Neuronal stem cell (in vitro differentiated cells): ENCODE measurements at regions not wholly inside any gene's neighbourhood (a gene's known extent, or its start where the extent isn't known, plus 50 kb on each side); places are given as distances from the start of the nearest gene placed in this dataset.
A peak's percentile ranks its signal among the peaks of the same experiment; 100 is the strongest.

ENCODE experiments used
- DNase-seq: peaks from one replicate; pipeline ENCODE4 v3.0.0-alpha.2; 2013; ENCODE audit warnings: low spot score
- H2AFZ ChIP-seq: one replicate; pipeline ENCODE4 v1.6.1; 2013; ENCODE audit warnings: mild to moderate bottlenecking, low read length, inconsistent platforms
- H2AK5ac ChIP-seq: 2 replicates; pipeline ENCODE4 v1.6.1; 2013; ENCODE audit warnings: low read depth, mild to moderate bottlenecking, inconsistent platforms, low read length, moderate library complexity, mixed read lengths
- H2BK120ac ChIP-seq: 2 replicates; pipeline ENCODE4 v1.6.1; 2013; ENCODE audit warnings: low read depth, mild to moderate bottlenecking, inconsistent platforms, low read length, moderate library complexity, mixed read lengths
- H2BK12ac ChIP-seq: one replicate; pipeline ENCODE4 v1.6.1; 2013; ENCODE audit warnings: low read length, inconsistent platforms
- H2BK15ac ChIP-seq: 2 replicates; pipeline ENCODE4 v1.6.1; 2013; ENCODE audit warnings: mild to moderate bottlenecking, low read length, inconsistent platforms, mixed read lengths
- H2BK5ac ChIP-seq: one replicate; pipeline ENCODE4 v1.6.1; 2013; ENCODE audit warnings: inconsistent platforms, mild to moderate bottlenecking, low read length, moderate library complexity
- H3K14ac ChIP-seq: one replicate; pipeline ENCODE4 v1.6.1; 2013; ENCODE audit warnings: low read length, inconsistent platforms
- H3K18ac ChIP-seq: 2 replicates; pipeline ENCODE4 v1.6.1; 2013; ENCODE audit warnings: low read length, inconsistent platforms
- H3K23ac ChIP-seq: 2 replicates; pipeline ENCODE4 v1.6.1; 2013; ENCODE audit warnings: low read depth, mild to moderate bottlenecking, mixed read lengths, low read length, inconsistent platforms; ENCODE audit not compliant: poor library complexity
- H3K27ac ChIP-seq: replicated peaks from 3 replicates; pipeline ENCODE4 v1.5.1; 2013; ENCODE audit warnings: low read length, inconsistent platforms
- H3K27me3 ChIP-seq, 3 experiments: 2 replicates each; pipeline ENCODE4 v1.6.1; 2013; ENCODE audit warnings: low read length in 3 of 3, mild to moderate bottlenecking in 2 of 3, inconsistent platforms in 1 of 3, low read depth in 1 of 3, mixed read lengths in 1 of 3, moderate library complexity in 1 of 3; ENCODE audit not compliant: control insufficient read depth in 3 of 3, insufficient read depth in 3 of 3
- H3K36me3 ChIP-seq, 2 donors: replicated peaks in 1 of 2; 2 replicates each; pipeline ENCODE4 v1.6.1; 2013; ENCODE audit warnings: low read length in 2 of 2; ENCODE audit not compliant: control insufficient read depth in 2 of 2, insufficient read depth in 2 of 2
- H3K4ac ChIP-seq: 2 replicates; pipeline ENCODE4 v1.6.1; 2013; ENCODE audit warnings: inconsistent platforms, mild to moderate bottlenecking, low read length, moderate library complexity
- H3K4me1 ChIP-seq, 2 donors: 1 replicate in 1 of 2; 2 replicates in 1 of 2; pipeline ENCODE4 v1.6.1; 2013; ENCODE audit warnings: low read length in 2 of 2, low read depth in 1 of 2; ENCODE audit not compliant: control insufficient read depth in 2 of 2, insufficient read depth in 1 of 2
- H3K4me2 ChIP-seq: one replicate; pipeline ENCODE4 v1.6.1; 2013; ENCODE audit warnings: mild to moderate bottlenecking, low read length, inconsistent platforms; ENCODE audit not compliant: insufficient read depth, poor library complexity, severe bottlenecking
- H3K4me3 ChIP-seq, 2 donors: 2 replicates each; pipeline ENCODE4 v1.5.1; 2013; ENCODE audit warnings: low read length in 2 of 2, mild to moderate bottlenecking in 2 of 2, inconsistent platforms in 1 of 2, moderate library complexity in 1 of 2
- H3K79me1 ChIP-seq: one replicate; pipeline ENCODE4 v1.6.1; 2013; ENCODE audit warnings: low read depth, mild to moderate bottlenecking, inconsistent platforms, low read length, moderate library complexity
- H3K9ac ChIP-seq: one replicate; pipeline ENCODE4 v1.6.1; 2013; ENCODE audit warnings: mild to moderate bottlenecking, low read depth, low read length, inconsistent platforms; ENCODE audit not compliant: poor library complexity
- H3K9me3 ChIP-seq, 2 donors: replicated peaks in 1 of 2; 2 replicates each; pipeline versions ENCODE3 to v1.6.1; 2013; ENCODE audit warnings: low read length in 2 of 2, mild to moderate bottlenecking in 2 of 2, inconsistent platforms in 1 of 2, low read depth in 1 of 2, mixed read lengths in 1 of 2, moderate library complexity in 1 of 2; ENCODE audit not compliant: control insufficient read depth in 2 of 2, insufficient read depth in 1 of 2
- H4K8ac ChIP-seq: one replicate; pipeline ENCODE4 v1.6.1; 2013; ENCODE audit warnings: low read depth, mild to moderate bottlenecking, inconsistent platforms, low read length, moderate library complexity
- H4K91ac ChIP-seq: one replicate; pipeline ENCODE4 v1.6.1; 2013; ENCODE audit warnings: low read length, low read depth, mild to moderate bottlenecking, inconsistent platforms; ENCODE audit not compliant: poor library complexity
- WGBS, 2 donors: extraction: QIAGEN DNeasy Blood & Tissue Kit; methylation state at CpG; one replicate each; pipeline ENCODE4 v1.1.7; 2013; ENCODE audit warnings: missing lambda C conversion rate in 2 of 2, mixed read lengths in 1 of 2; ENCODE audit not compliant: insufficient read length in 2 of 2, insufficient replicate concordance in 1 of 2; ENCODE audit errors: extremely low coverage in 2 of 2; 5-methylcytosine and 5-hydroxymethylcytosine counted together

- no peak overlapping the region for H2BK12ac ChIP-seq
- no peak overlapping the region for H3K23ac ChIP-seq
- no peak overlapping the region for H4K8ac ChIP-seq
- H3K36me3 ChIP-seq, result no peaks in the 10 kb centered on the region
- no peak overlapping the region for H3K4me3 ChIP-seq
- no peak overlapping the region for H3K27ac ChIP-seq
- H3K27me3 ChIP-seq, result peaks cover 0 to 1% (median 0%) of the 10 kb centered on the region in 3 experiments
- H3K9me3 ChIP-seq, result peaks cover 18 to 25% of the 10 kb centered on the region in 2 donors
- H3K79me1 ChIP-seq, result no peaks in the 10 kb centered on the region
- H3K4me1 ChIP-seq, result no peaks in the 10 kb centered on the region
- H2AK5ac ChIP-seq, result peak overlapping the region; percentile 6
- no peak overlapping the region for H2BK15ac ChIP-seq
- H3K4me2 ChIP-seq, result no peak overlapping the region
- WGBS, 2 donors, result no CpG with 5 or more reads among the region's 9 CpGs
- H4K91ac ChIP-seq, result no peak overlapping the region
- H3K9ac ChIP-seq, result no peak overlapping the region
- no peak overlapping the region for H2BK120ac ChIP-seq
- no peak overlapping the region for H3K18ac ChIP-seq
- H3K14ac ChIP-seq, result peak overlapping the region; percentile 39
- no peak overlapping the region for H3K4ac ChIP-seq
- no peak overlapping the region for H2AFZ ChIP-seq
- DNase-seq, result no peak
- no peak overlapping the region for H2BK5ac ChIP-seq
Observed at GRCh38 chr10:131778385-131778784, 122.4 kb upstream of the PPP2R2D start.

- no peaks in the 10 kb centered on the region for H3K79me1 ChIP-seq
- no peak overlapping the region for H3K9ac ChIP-seq
- no peak overlapping the region for H3K4me3 ChIP-seq
- H2BK15ac ChIP-seq, result no peak overlapping the region
- H2AFZ ChIP-seq, result no peak overlapping the region
- H3K4ac ChIP-seq, result no peak overlapping the region
- H2BK5ac ChIP-seq, result no peak overlapping the region
- H4K8ac ChIP-seq, result no peak overlapping the region
- no peak overlapping the region for H3K14ac ChIP-seq
- H2BK120ac ChIP-seq, result no peak overlapping the region
- no CpG with 5 or more reads among the region's 8 CpGs for WGBS, 2 donors
- no peak overlapping the region for H4K91ac ChIP-seq
- H3K9me3 ChIP-seq, result peaks cover 18 to 25% of the 10 kb centered on the region in 2 donors
- no peak overlapping the region for H3K4me2 ChIP-seq
- DNase-seq, result no peak
- H2AK5ac ChIP-seq, result peak overlapping the region; percentile 6
- H3K27me3 ChIP-seq, result no peaks in the 10 kb centered on the region
- H3K23ac ChIP-seq, result no peak overlapping the region
- no peak overlapping the region for H2BK12ac ChIP-seq
- no peak overlapping the region for H3K27ac ChIP-seq
- no peak overlapping the region for H3K18ac ChIP-seq
- H3K4me1 ChIP-seq, result no peaks in the 10 kb centered on the region
- H3K36me3 ChIP-seq, result no peaks in the 10 kb centered on the region
Observed at GRCh38 chr10:131778842-131779241, 122.0 kb upstream of the PPP2R2D start.

GRCh38 chr10:131779661-131780394 lies 121.0 kb upstream of the PPP2R2D start:
- Histone ChIP-seq H2BK12ac (no peak overlapping the region), H3K27me3 (no peaks in the 10 kb centered on the region), H3K4me1 (no peaks in the 10 kb centered on the region), H3K23ac (no peak overlapping the region), H2BK120ac (no peak overlapping the region), H3K4ac (no peak overlapping the region), H2BK5ac (no peak overlapping the region), H3K9ac (no peak overlapping the region), H3K4me3 (no peak overlapping the region), H3K14ac (no peak overlapping the region), H2AFZ (no peak overlapping the region), H3K27ac (no peak overlapping the region), H4K91ac (no peak overlapping the region), H2AK5ac (no peak overlapping the region), H3K4me2 (no peak overlapping the region), H4K8ac (no peak overlapping the region), H3K9me3 (peaks cover 18 to 29% of the 10 kb centered on the region in 2 donors), H3K79me1 (no peaks in the 10 kb centered on the region), H2BK15ac (no peak overlapping the region), H3K36me3 (no peaks in the 10 kb centered on the region), H3K18ac (peak overlapping the region; percentile 20)
- WGBS, 2 donors, result no CpG with 5 or more reads among the region's 10 CpGs
- DNase-seq, result no peak

GRCh38 chr10:131781076-131781475 lies 119.7 kb upstream of the PPP2R2D start:
- H3K4me2 ChIP-seq, result no peak overlapping the region
- no peak overlapping the region for H3K23ac ChIP-seq
- H3K27me3 ChIP-seq, result no peaks in the 10 kb centered on the region
- H4K8ac ChIP-seq, result no peak overlapping the region
- H3K18ac ChIP-seq, result no peak overlapping the region
- H2BK120ac ChIP-seq, result no peak overlapping the region
- H3K4me1 ChIP-seq, result no peaks in the 10 kb centered on the region
- H3K9me3 ChIP-seq, result peaks cover 18 to 27% of the 10 kb centered on the region in 2 donors
- no peak overlapping the region for H3K27ac ChIP-seq
- WGBS, 2 donors, result no CpG with 5 or more reads among the region's 6 CpGs
- no peaks in the 10 kb centered on the region for H3K36me3 ChIP-seq
- no peak overlapping the region for H3K14ac ChIP-seq
- H2AFZ ChIP-seq, result no peak overlapping the region
- no peak overlapping the region for H2AK5ac ChIP-seq
- no peak overlapping the region for H4K91ac ChIP-seq
- no peak overlapping the region for H2BK5ac ChIP-seq
- H2BK12ac ChIP-seq, result no peak overlapping the region
- no peak overlapping the region for H2BK15ac ChIP-seq
- no peak overlapping the region for H3K4ac ChIP-seq
- H3K4me3 ChIP-seq, result no peak overlapping the region
- DNase-seq, result no peak
- no peak overlapping the region for H3K9ac ChIP-seq
- H3K79me1 ChIP-seq, result no peaks in the 10 kb centered on the region
